CMK (cell line): ENCODE measurements at regions not wholly inside any gene's neighbourhood (a gene's known extent, or its start where the extent isn't known, plus 50 kb on each side); places are given as distances from the start of the nearest gene placed in this dataset.

Experiments
- DNase-seq: peaks from one replicate; pipeline ENCODE4 v3.0.0-alpha.2; 2010; ENCODE audit warnings: low read depth

GRCh38 chr2:239587841-239588240 lies 187.0 kb upstream of the HDAC4 start:
- no peak for DNase-seq

GRCh38 chr2:239587311-239587731 lies 186.5 kb upstream of the HDAC4 start:
- no peak for DNase-seq

- no peak for DNase-seq
Observed at GRCh38 chr2:239586651-239587310, 186.0 kb upstream of the HDAC4 start.

GRCh38 chr2:239585422-239585821 lies 184.6 kb upstream of the HDAC4 start:
- no peak for DNase-seq

- DNase-seq: no peak
Observed at GRCh38 chr2:239584986-239585385, 184.2 kb upstream of the HDAC4 start.

- DNase-seq: no peak
Observed at GRCh38 chr2:239583879-239584859, 183.3 kb upstream of the HDAC4 start.

- no peak for DNase-seq
Observed at GRCh38 chr2:239583171-239583878, 182.5 kb upstream of the HDAC4 start.

GRCh38 chr2:239582476-239582875 lies 181.7 kb upstream of the HDAC4 start:
- DNase-seq: no peak

- no peak for DNase-seq
Observed at GRCh38 chr2:239581352-239581901, 180.6 kb upstream of the HDAC4 start.

- no peak for DNase-seq
Observed at GRCh38 chr2:239580199-239580527, 179.3 kb upstream of the HDAC4 start.

- DNase-seq: no peak
Observed at GRCh38 chr2:239579524-239580198, 178.8 kb upstream of the HDAC4 start.

GRCh38 chr2:239579081-239579480 lies 178.3 kb upstream of the HDAC4 start:
- no peak for DNase-seq

- no peak for DNase-seq
Observed at GRCh38 chr2:239578381-239578780, 177.6 kb upstream of the HDAC4 start.

- no peak for DNase-seq
Observed at GRCh38 chr2:239577935-239578334, 177.1 kb upstream of the HDAC4 start.

GRCh38 chr2:239576784-239577685 lies 176.2 kb upstream of the HDAC4 start:
- DNase-seq: no peak

- DNase-seq: no peak
Observed at GRCh38 chr2:239575931-239576445, 175.2 kb upstream of the HDAC4 start.

GRCh38 chr2:239574434-239575156 lies 173.8 kb upstream of the HDAC4 start:
- DNase-seq: no peak

- DNase-seq: no peak
Observed at GRCh38 chr2:239574054-239574433, 173.2 kb upstream of the HDAC4 start.

- no peak for DNase-seq
Observed at GRCh38 chr2:239570971-239571520, 170.2 kb upstream of the HDAC4 start.
